Adrenal gland (tissue), 5 donors: ENCODE measurements at regions not wholly inside any gene's neighbourhood (a gene's known extent, or its start where the extent isn't known, plus 50 kb on each side); places are given as distances from the start of the nearest gene placed in this dataset.

ENCODE experiments used
- CTCF ChIP-seq, 6 experiments: fragments of 450-650 bp in 4 of 6; fragments of 200-600 bp in 2 of 6; sonication (generic) in 1 of 6; IDR thresholded peaks; 1 replicate in 5 of 6; 2 replicates in 1 of 6; pipeline versions ENCODE4 v1.5.1 to v1.8.0; 2016 to 2021; ENCODE audit warnings: antibody characterized with exemption in 6 of 6, mild to moderate bottlenecking in 2 of 6, moderate library complexity in 1 of 6
- POLR2A ChIP-seq, 2 donors: fragments of 450-650 bp; IDR thresholded peaks; one replicate each; pipeline ENCODE4 v1.6.1; 2017; ENCODE audit warnings: antibody characterized with exemption in 2 of 2, mild to moderate bottlenecking in 2 of 2, moderate library complexity in 1 of 2
- donor health status: DM: no; HTN: no; CAD: no.

GRCh38 chr10:4199196-4199595 is 414.2 kb upstream of the KLF6 start:
- TF ChIP-seq CTCF (IDR thresholded peaks at IDR 0.05) (no peak), POLR2A (IDR thresholded peaks at IDR 0.05) (no peak)
